K562 (cell line): ENCODE measurements at regions not wholly inside any gene's neighbourhood (a gene's known extent, or its start where the extent isn't known, plus 50 kb on each side); places are given as distances from the start of the nearest gene placed in this dataset.
"Not testable (repeated sequence)": the region's sequence is repeated elsewhere in the genome, so short reads cannot be mapped to it uniquely, and the experiment has no call there.

Source experiments
- CC2D1A ChIP-seq: fragments of 450-650 bp; IDR thresholded peaks from 2 replicates; pipeline ENCODE4 v1.6.1; 2017; ENCODE audit warnings: mild to moderate bottlenecking
- CGGBP1 ChIP-seq: fragments of 250-450 bp; sonication (Bioruptor Pico); IDR thresholded peaks from 2 replicates; pipeline ENCODE4 v1.9.0; 2021; ENCODE audit warnings: mild to moderate bottlenecking
- FOXM1 ChIP-seq, 2 experiments: fragments of 450-650 bp in 1 of 2; sonication (generic) in 1 of 2; formaldehyde crosslinking in 1 of 2; IDR thresholded peaks; 2 replicates each; pipeline versions ENCODE4 v1.6.1 to v1.9.0; 2017 to 2022; ENCODE audit warnings: low read depth in 2 of 2, mild to moderate bottlenecking in 2 of 2, missing genetic modification reagents in 1 of 2, moderate library complexity in 1 of 2
- GTF2A2 ChIP-seq: IDR thresholded peaks from 2 replicates; pipeline ENCODE4 v1.6.1; 2016; ENCODE audit warnings: mild to moderate bottlenecking, missing genetic modification characterization, missing compliant biosample characterization
- MGA ChIP-seq: fragments of 450-650 bp; IDR thresholded peaks from 2 replicates; pipeline ENCODE4 v1.6.1; 2016; ENCODE audit warnings: mild to moderate bottlenecking, moderate library complexity
- MLLT1 ChIP-seq, 2 experiments: fragments of 450-650 bp; IDR thresholded peaks; 2 replicates each; pipeline ENCODE4 v1.6.1; 2016
- NFYB ChIP-seq: IDR thresholded peaks from 2 replicates; pipeline ENCODE4 v1.6.1; 2011; ENCODE audit warnings: mild to moderate bottlenecking, moderate library complexity; ENCODE audit not compliant: insufficient read length; ENCODE audit errors: extremely low read depth
- PML ChIP-seq: IDR thresholded peaks from 2 replicates; pipeline ENCODE4 v1.6.1; 2012; ENCODE audit warnings: low read length, inconsistent platforms
- POLR2B ChIP-seq: fragments of 450-650 bp; IDR thresholded peaks from 2 replicates; pipeline ENCODE4 v1.6.1; 2018; ENCODE audit warnings: low read depth; ENCODE audit not compliant: partially characterized antibody
- SP1 ChIP-seq: sonication (generic); formaldehyde crosslinking; IDR thresholded peaks from 2 replicates; pipeline ENCODE4 v1.8.1; 2022; ENCODE audit warnings: mild to moderate bottlenecking, missing genetic modification reagents
- ZBTB33 ChIP-seq: sonication (generic); formaldehyde crosslinking; IDR thresholded peaks from 2 replicates; pipeline ENCODE4 v1.8.1; 2023; ENCODE audit warnings: mild to moderate bottlenecking, missing genetic modification reagents

GRCh38 chr7:119950390-119951041, 322.5 kb upstream of the KCND2 start (continued):
- TF ChIP-seq ZBTB33 (CRISPR knock-in tag) (peak; percentile 14; the same call in 1 of the 2 replicates), CGGBP1 (CRISPR knock-in tag) (0 out of 2 replicates have a peak, but pooled peaks have one; percentile 3), CC2D1A (peak; percentile 92), SP1 (0 out of 2 replicates have a peak, but pooled peaks have one; percentile 30), MLLT1 (IDR thresholded peaks at IDR 0.05) (peak; percentile 74 to 88; a peak in 3 of 4 replicates), FOXM1 (IDR thresholded peaks at IDR 0.05; ENCODE audit: low read depth) (peak; percentile 56; the same call in 1 of the 2 replicates), POLR2B (peak; percentile 87), GTF2A2 (0 out of 2 replicates have a peak, but pooled peaks have one; percentile 48), MGA (peak; percentile 40), PML (peak; percentile 47; the same call in 1 of the 2 replicates), NFYB (peak; percentile 80)
- TF ChIP-seq FOXM1 (CRISPR knock-in tag; IDR thresholded peaks at IDR 0.05; ENCODE audit: low read depth), result not testable (repeated sequence)
